Smooth muscle cell (in vitro differentiated cells): ENCODE measurements at regions not wholly inside any gene's neighbourhood (a gene's known extent, or its start where the extent isn't known, plus 50 kb on each side); places are given as distances from the start of the nearest gene placed in this dataset.

Experiments
- DNase-seq: peaks from one replicate; lab custom pipeline; 2025; ENCODE audit not compliant: unreplicated experiment; lab: John Stamatoyannopoulos, UW
- H2AFZ ChIP-seq: fragments of 200-600 bp; sonication (generic); 2 replicates; pipeline ENCODE4 v1.6.0; 2016; ENCODE audit warnings: antibody characterized with exemption, low read depth, mild to moderate bottlenecking
- H3F3A ChIP-seq: fragments of 200-600 bp; sonication (generic); 2 replicates; pipeline ENCODE4 v1.6.0; 2017; ENCODE audit warnings: antibody characterized with exemption, low read depth
- H3K27ac ChIP-seq: fragments of 200-600 bp; sonication (generic); 2 replicates; pipeline ENCODE4 v1.5.1; 2016; ENCODE audit warnings: low read depth, mild to moderate bottlenecking
- H3K27me3 ChIP-seq: fragments of 200-600 bp; sonication (generic); 2 replicates; pipeline ENCODE4 v1.6.1; 2016; ENCODE audit warnings: low read depth, mild to moderate bottlenecking
- H3K36me3 ChIP-seq: fragments of 200-600 bp; sonication (generic); 2 replicates; pipeline ENCODE4 v1.5.1; 2016; ENCODE audit warnings: low read depth
- H3K4me1 ChIP-seq: fragments of 200-600 bp; sonication (generic); 2 replicates; pipeline ENCODE4 v1.5.1; 2016; ENCODE audit warnings: low read depth
- H3K4me2 ChIP-seq: fragments of 200-600 bp; sonication (generic); 2 replicates; pipeline ENCODE4 v1.6.0; 2016; ENCODE audit warnings: mild to moderate bottlenecking
- H3K4me3 ChIP-seq: fragments of 200-600 bp; sonication (generic); 2 replicates; pipeline ENCODE4 v1.5.1; 2016; ENCODE audit warnings: mild to moderate bottlenecking
- H3K79me2 ChIP-seq: fragments of 200-600 bp; sonication (generic); 2 replicates; pipeline ENCODE4 v1.6.0; 2016; ENCODE audit warnings: low read depth, mild to moderate bottlenecking
- H3K9ac ChIP-seq: fragments of 200-600 bp; sonication (generic); 2 replicates; pipeline ENCODE4 v1.6.0; 2016; ENCODE audit warnings: low read depth
- H3K9me3 ChIP-seq: fragments of 200-600 bp; sonication (generic); replicated peaks from 2 replicates; pipeline ENCODE4 v1.5.1; 2016; ENCODE audit warnings: low read depth
- H4K20me1 ChIP-seq: fragments of 200-600 bp; sonication (generic); 2 replicates; pipeline ENCODE4 v1.6.0; 2016; ENCODE audit warnings: low read depth
- CTCF ChIP-seq: fragments of 200-600 bp; sonication (generic); IDR thresholded peaks from 2 replicates; pipeline ENCODE4 v1.5.1; 2017; ENCODE audit warnings: borderline replicate concordance, mild to moderate bottlenecking, antibody characterized with exemption; ENCODE audit not compliant: insufficient read depth, poor library complexity, severe bottlenecking
- WGBS: methylation state at CpG from one replicate; pipeline ENCODE4 v1.1.7; 2016; ENCODE audit warnings: low lambda C conversion rate; 5-methylcytosine and 5-hydroxymethylcytosine counted together

DNA sequence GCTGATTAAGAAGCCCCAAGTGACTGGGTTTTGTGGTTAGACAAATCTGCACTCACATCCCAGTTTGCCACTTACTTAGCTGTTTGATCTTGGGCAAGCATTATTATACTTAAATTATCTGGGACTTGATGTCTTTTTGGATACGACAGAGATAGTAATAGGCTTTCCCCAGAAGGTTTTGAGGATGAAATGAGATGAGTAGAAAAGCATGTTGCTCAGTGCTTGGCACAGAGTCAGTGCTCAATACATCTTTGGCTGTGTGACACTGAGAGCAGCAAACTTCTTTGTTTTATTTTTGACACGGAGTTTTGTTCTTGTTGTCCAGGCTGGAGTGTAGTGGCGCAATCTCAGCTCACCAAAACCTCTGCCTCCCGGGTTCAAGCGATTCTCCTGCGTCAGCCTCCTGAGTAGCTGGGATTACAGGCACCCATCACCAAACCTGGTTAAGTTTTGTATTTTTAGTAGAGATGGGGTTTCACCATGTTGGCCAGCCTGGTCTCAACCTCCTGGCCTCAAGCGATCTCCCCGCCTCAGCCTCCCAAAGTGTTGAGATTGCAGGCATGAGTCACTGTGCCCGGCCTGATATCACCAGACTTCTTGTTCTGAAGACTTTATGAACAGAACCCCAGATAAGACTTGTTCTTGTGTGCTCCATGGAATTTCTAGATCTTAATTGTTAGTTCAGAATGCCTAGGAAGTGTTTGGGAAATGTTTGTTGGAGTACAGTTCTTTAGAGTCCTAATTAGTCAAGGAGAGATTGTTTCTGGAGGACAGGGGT, 521.2 kb downstream of the SLC4A3 start:
- Histone ChIP-seq H3K4me2 (no peak overlapping the region), H3K27ac (no peak overlapping the region), H3K4me3 (no peak overlapping the region), H3K9me3 (no peaks in the 10 kb centered on the region), H3K27me3 (no peaks in the 10 kb centered on the region), H3K9ac (no peak overlapping the region), H3K79me2 (no peaks in the 10 kb centered on the region), H2AFZ (no peak overlapping the region), H4K20me1 (no peaks in the 10 kb centered on the region), H3K4me1 (no peaks in the 10 kb centered on the region), H3F3A (no peaks in the 10 kb centered on the region), H3K36me3 (no peaks in the 10 kb centered on the region)
- 78% methylated on average over 9 of the region's 9 CpGs for WGBS
- no peak for TF ChIP-seq CTCF
- no peak for DNase-seq

DNA sequence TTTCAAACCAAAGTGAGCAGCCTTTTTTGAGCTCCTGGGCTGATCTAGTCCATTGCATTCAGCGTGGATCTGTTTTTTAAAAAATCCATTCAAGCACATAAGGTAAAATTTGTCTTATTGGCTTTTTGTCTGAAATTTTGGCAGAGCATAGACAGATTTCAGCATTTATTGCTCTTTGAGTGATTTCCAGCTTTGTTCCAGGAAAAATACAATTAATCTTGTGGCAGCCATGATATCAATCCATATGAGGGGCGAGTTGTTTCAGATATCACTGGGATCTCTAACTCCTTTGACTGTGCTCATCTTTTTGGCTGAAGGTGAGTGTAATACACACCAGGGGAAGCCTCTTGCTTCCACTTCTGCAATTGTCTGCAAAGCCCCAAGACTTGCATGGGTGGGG, 523.9 kb downstream of the SLC4A3 start:
- Histone ChIP-seq H4K20me1 (no peaks in the 10 kb centered on the region), H3K9me3 (no peaks in the 10 kb centered on the region), H3K4me3 (no peak overlapping the region), H3K4me1 (no peaks in the 10 kb centered on the region), H3K79me2 (no peaks in the 10 kb centered on the region), H3K4me2 (no peak overlapping the region), H2AFZ (no peak overlapping the region), H3F3A (no peaks in the 10 kb centered on the region), H3K27ac (no peak overlapping the region), H3K27me3 (peaks cover 2% of the 10 kb centered on the region), H3K36me3 (no peaks in the 10 kb centered on the region), H3K9ac (no peak overlapping the region)
- WGBS, result 95% methylated on average over 2 of the region's 2 CpGs
- TF ChIP-seq CTCF, result no peak
- no peak for DNase-seq

GRCh38 chr2:220152281-220152935, 525.0 kb downstream of the SLC4A3 start:
- no peaks in the 10 kb centered on the region for H3K79me2 ChIP-seq
- H3K36me3 ChIP-seq, result no peaks in the 10 kb centered on the region
- 55% methylated on average over 4 of the region's 4 CpGs for WGBS
- H3K27me3 ChIP-seq, result peaks cover 2% of the 10 kb centered on the region
- no peak for DNase-seq
- H3F3A ChIP-seq, result no peaks in the 10 kb centered on the region
- H3K4me2 ChIP-seq, result no peak overlapping the region
- H4K20me1 ChIP-seq, result no peaks in the 10 kb centered on the region
- H3K27ac ChIP-seq, result no peak overlapping the region
- TF ChIP-seq CTCF, result no peak
- no peak overlapping the region for H3K4me3 ChIP-seq
- H3K9ac ChIP-seq, result no peak overlapping the region
- no peaks in the 10 kb centered on the region for H3K4me1 ChIP-seq
- H2AFZ ChIP-seq, result no peak overlapping the region
- no peaks in the 10 kb centered on the region for H3K9me3 ChIP-seq

DNA sequence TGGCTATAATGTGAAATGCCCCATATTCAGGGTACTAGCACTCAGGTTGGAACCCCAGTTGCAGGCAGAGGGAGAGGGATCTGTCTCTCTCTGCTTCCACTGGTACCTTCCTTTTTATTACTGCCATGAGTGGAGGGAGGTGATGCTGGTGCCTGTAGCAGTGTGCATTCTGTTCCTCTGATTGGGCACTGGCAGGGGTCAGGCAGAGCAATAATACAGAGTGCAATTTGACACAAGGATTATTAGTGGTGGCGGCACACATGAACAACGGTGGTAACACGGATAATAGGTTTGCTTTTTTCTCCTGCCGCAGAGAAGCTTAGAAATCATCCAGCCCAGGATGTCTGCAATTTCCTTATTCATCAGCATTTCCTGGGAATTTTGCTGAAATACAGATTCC, 525.7 kb downstream of the SLC4A3 start:
- no peak for DNase-seq

More for the DNA sequence above, 525.7 kb downstream of the SLC4A3 start:
- no peak overlapping the region for H3K9ac ChIP-seq
- H3K27ac ChIP-seq, result no peak overlapping the region
- H3K27me3 ChIP-seq, result peaks cover 2% of the 10 kb centered on the region
- H2AFZ ChIP-seq, result no peak overlapping the region
- no peaks in the 10 kb centered on the region for H3K9me3 ChIP-seq
- H3F3A ChIP-seq, result no peaks in the 10 kb centered on the region
- no peaks in the 10 kb centered on the region for H3K79me2 ChIP-seq
- no peaks in the 10 kb centered on the region for H4K20me1 ChIP-seq
- no peak for TF ChIP-seq CTCF
- 93% methylated on average over 4 of the region's 4 CpGs for WGBS
- H3K4me2 ChIP-seq, result no peak overlapping the region
- H3K36me3 ChIP-seq, result no peaks in the 10 kb centered on the region
- no peaks in the 10 kb centered on the region for H3K4me1 ChIP-seq
- no peak overlapping the region for H3K4me3 ChIP-seq
